ENCODE measurements at regions not wholly inside any gene's neighbourhood (a gene's known extent, or its start where the extent isn't known, plus 50 kb on each side); places are given as distances from the start of the nearest gene placed in this dataset.

- no peak for DNase-seq
Observed at GRCh38 chr13:22372261-22372660, 701.4 kb downstream of the FGF9 start.

GRCh38 chr13:22375151-22375550, 704.3 kb downstream of the FGF9 start:
- no peak for DNase-seq

GRCh38 chr13:22387899-22388298, 717.0 kb downstream of the FGF9 start:
- no peak for DNase-seq

- DNase-seq: no peak
Observed at GRCh38 chr13:22399801-22400420, 729.0 kb downstream of the FGF9 start.

- DNase-seq: no peak
Observed at GRCh38 chr13:22402682-22403081, 731.8 kb downstream of the FGF9 start.

- no peak for DNase-seq
Observed at GRCh38 chr13:22403144-22403543, 732.3 kb downstream of the FGF9 start.

- no peak for DNase-seq
Observed at GRCh38 chr13:22405891-22406290, 735.0 kb downstream of the FGF9 start.

- no peak for DNase-seq
Observed at GRCh38 chr13:22412452-22412851, 741.6 kb downstream of the FGF9 start.

- DNase-seq: no peak
Observed at GRCh38 chr13:22422023-22422422, 751.1 kb downstream of the FGF9 start.

GRCh38 chr13:22422712-22423111, 751.8 kb downstream of the FGF9 start:
- no peak for DNase-seq

- no peak for DNase-seq
Observed at GRCh38 chr13:22423261-22423660, 752.4 kb downstream of the FGF9 start.

- DNase-seq: no peak
Observed at GRCh38 chr13:22425087-22425486, 754.2 kb downstream of the FGF9 start.

- no peak for DNase-seq
Observed at GRCh38 chr13:22427066-22427465, 753.7 kb upstream of the SGCG start.

GRCh38 chr13:22427783-22428182, 753.0 kb upstream of the SGCG start:
- no peak for DNase-seq

GRCh38 chr13:22428188-22428828, 752.5 kb upstream of the SGCG start:
- DNase-seq: no peak

- DNase-seq: no peak
Observed at GRCh38 chr13:22432690-22433089, 748.1 kb upstream of the SGCG start.

- DNase-seq: no peak
Observed at GRCh38 chr13:22447132-22447886, 733.5 kb upstream of the SGCG start.

GRCh38 chr13:22449251-22449650, 731.5 kb upstream of the SGCG start:
- DNase-seq: no peak

GRCh38 chr13:22451327-22451741, 729.4 kb upstream of the SGCG start:
- no peak for DNase-seq

- DNase-seq: no peak
Observed at GRCh38 chr13:22454586-22454985, 726.2 kb upstream of the SGCG start.

GRCh38 chr13:22455036-22455435, 725.7 kb upstream of the SGCG start:
- no peak for DNase-seq

GRCh38 chr13:22461854-22462490, 718.8 kb upstream of the SGCG start:
- DNase-seq: no peak

GRCh38 chr13:22463089-22463488, 717.7 kb upstream of the SGCG start:
- DNase-seq: no peak

- DNase-seq: no peak
Observed at GRCh38 chr13:22468045-22468444, 712.7 kb upstream of the SGCG start.

Measured in NK-92 treated with Interleukin-12 subunit alpha and Interleukin-12 subunit beta, amount 100 ng/mL, for 24 hours (cell line).